SU-DHL-6 (cell line): ENCODE measurements at regions not wholly inside any gene's neighbourhood (a gene's known extent, or its start where the extent isn't known, plus 50 kb on each side); places are given as distances from the start of the nearest gene placed in this dataset.

ENCODE experiments used
- H2AFZ ChIP-seq: fragments of 200-600 bp; sonication (generic); 2 replicates; pipeline ENCODE4 v1.6.1; 2014; ENCODE audit warnings: low read depth, mild to moderate bottlenecking, moderate library complexity, mixed read lengths, antibody characterized with exemption, low read length; ENCODE audit not compliant: severe bottlenecking
- H3F3A ChIP-seq: fragments of 200-600 bp; shearing (Covaris generic); 2 replicates; pipeline ENCODE4 v1.6.0; 2016; ENCODE audit warnings: antibody characterized with exemption, mild to moderate bottlenecking; ENCODE audit not compliant: insufficient read depth
- H3K27ac ChIP-seq: fragments of 200-600 bp; sonication (generic); 2 replicates; pipeline ENCODE4 v1.5.1; 2016; ENCODE audit warnings: low read depth, mild to moderate bottlenecking, low read length, moderate library complexity, mixed read lengths
- H3K27me3 ChIP-seq: fragments of 200-600 bp; sonication (generic), shearing (Covaris generic); 2 replicates; pipeline ENCODE4 v1.6.0; 2014; ENCODE audit warnings: mild to moderate bottlenecking, low read length
- H3K36me3 ChIP-seq: fragments of 200-600 bp; sonication (generic); 2 replicates; pipeline ENCODE4 v1.6.1; 2014; ENCODE audit warnings: mild to moderate bottlenecking, low read length, mixed read lengths
- H3K4me2 ChIP-seq: fragments of 300-600, 200-600 bp; shearing (Covaris generic), sonication (generic); 2 replicates; pipeline ENCODE4 v1.6.0; 2014; ENCODE audit warnings: low read length, low read depth, mild to moderate bottlenecking; ENCODE audit not compliant: poor library complexity, severe bottlenecking
- H3K4me3 ChIP-seq: fragments of 200-600 bp; sonication (generic); 2 replicates; pipeline ENCODE4 v1.5.1; 2014; ENCODE audit warnings: antibody characterized with exemption, low read length, mild to moderate bottlenecking, mixed read lengths; ENCODE audit not compliant: insufficient read depth, poor library complexity, severe bottlenecking
- H3K79me2 ChIP-seq: fragments of 200-600 bp; sonication (generic); 2 replicates; pipeline ENCODE4 v1.6.1; 2014; ENCODE audit warnings: mild to moderate bottlenecking, low read length, moderate library complexity; ENCODE audit not compliant: insufficient read depth
- H3K9ac ChIP-seq: fragments of 200-600 bp; sonication (generic); 2 replicates; pipeline ENCODE4 v1.7.0; 2014; ENCODE audit warnings: mild to moderate bottlenecking, low read length
- H3K9me2 ChIP-seq: fragments of 200-600 bp; sonication (generic); replicated peaks from 2 replicates; pipeline ENCODE4 v1.6.1; 2014; ENCODE audit warnings: low read length; ENCODE audit not compliant: insufficient read depth
- H3K9me3 ChIP-seq: fragments of 200-600 bp; sonication (generic); 2 replicates; pipeline ENCODE4 v1.6.1; 2014; ENCODE audit warnings: low read length, mixed read lengths; ENCODE audit not compliant: insufficient read depth
- H4K20me1 ChIP-seq: fragments of 200-600 bp; sonication (generic); 2 replicates; pipeline ENCODE4 v1.6.1; 2014; ENCODE audit warnings: low read depth, mild to moderate bottlenecking, antibody characterized with exemption, low read length, moderate library complexity, mixed read lengths
- CTCF ChIP-seq: fragments of 200-600 bp; sonication (generic); IDR thresholded peaks from one replicate; pipeline ENCODE4 v1.5.1; 2017; ENCODE audit warnings: antibody characterized with exemption, mild to moderate bottlenecking, low read length, moderate library complexity; ENCODE audit not compliant: insufficient read depth, poor library complexity, severe bottlenecking
- EZH2phosphoT487 ChIP-seq: fragments of 200-600 bp; sonication (generic), shearing (Covaris generic); conservative IDR thresholded peaks from 2 replicates; pipeline ENCODE4 v1.6.1; 2018; ENCODE audit warnings: mild to moderate bottlenecking, antibody characterized with exemption, low read length, moderate library complexity, mixed read lengths

GRCh38 chr3:143209715-143210059 lies 90.1 kb downstream of the CHST2 start:
- H2AFZ ChIP-seq = no peak overlapping the region

DNA sequence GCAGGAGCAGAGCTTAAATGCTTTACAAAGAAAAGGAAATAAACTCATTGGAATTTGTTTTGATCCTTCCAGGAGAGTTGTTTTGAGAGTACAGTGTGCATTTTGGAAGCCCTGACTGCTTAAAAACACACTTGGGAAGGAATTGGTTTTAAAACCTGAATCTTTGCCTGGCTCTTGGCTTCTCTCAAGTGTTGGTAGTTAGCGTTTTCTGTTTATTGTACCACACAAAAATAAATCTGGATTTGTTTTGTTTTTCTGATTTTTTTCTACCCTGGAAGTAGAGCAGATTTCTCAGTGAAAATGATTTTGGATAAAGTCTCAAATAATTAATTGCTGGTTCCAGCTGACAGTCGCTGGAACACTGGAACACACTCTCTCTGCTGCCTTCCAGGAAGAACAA lies 90.6 kb downstream of the CHST2 start:
- no peaks in the 10 kb centered on the region for H3F3A ChIP-seq
- H3K27me3 ChIP-seq = no peaks in the 10 kb centered on the region
- no peak overlapping the region for H3K4me2 ChIP-seq
- no peaks in the 10 kb centered on the region for H3K79me2 ChIP-seq
- H2AFZ ChIP-seq = no peak overlapping the region
- no peaks in the 10 kb centered on the region for H3K9me3 ChIP-seq
- no peaks in the 10 kb centered on the region for H3K36me3 ChIP-seq
- no peaks in the 10 kb centered on the region for H3K9me2 ChIP-seq
- no peak overlapping the region for H3K27ac ChIP-seq
- H3K9ac ChIP-seq = no peak overlapping the region
- TF ChIP-seq EZH2phosphoT487 (no peak), CTCF (no peak)
- H4K20me1 ChIP-seq = no peaks in the 10 kb centered on the region
- H3K4me3 ChIP-seq = no peak overlapping the region

More at GRCh38 chr3:143209715-143210059, 90.1 kb downstream of the CHST2 start:
- no peaks in the 10 kb centered on the region for H3K9me3 ChIP-seq
- no peaks in the 10 kb centered on the region for H3K79me2 ChIP-seq
- H3K36me3 ChIP-seq = no peaks in the 10 kb centered on the region
- no peaks in the 10 kb centered on the region for H3K9me2 ChIP-seq
- TF ChIP-seq CTCF (no peak), EZH2phosphoT487 (no peak)
- H3K27ac ChIP-seq = no peak overlapping the region
- no peak overlapping the region for H3K4me2 ChIP-seq
- H3F3A ChIP-seq = no peaks in the 10 kb centered on the region
- H4K20me1 ChIP-seq = no peaks in the 10 kb centered on the region
- no peak overlapping the region for H3K4me3 ChIP-seq
- H3K9ac ChIP-seq = no peak overlapping the region
- no peaks in the 10 kb centered on the region for H3K27me3 ChIP-seq

DNA sequence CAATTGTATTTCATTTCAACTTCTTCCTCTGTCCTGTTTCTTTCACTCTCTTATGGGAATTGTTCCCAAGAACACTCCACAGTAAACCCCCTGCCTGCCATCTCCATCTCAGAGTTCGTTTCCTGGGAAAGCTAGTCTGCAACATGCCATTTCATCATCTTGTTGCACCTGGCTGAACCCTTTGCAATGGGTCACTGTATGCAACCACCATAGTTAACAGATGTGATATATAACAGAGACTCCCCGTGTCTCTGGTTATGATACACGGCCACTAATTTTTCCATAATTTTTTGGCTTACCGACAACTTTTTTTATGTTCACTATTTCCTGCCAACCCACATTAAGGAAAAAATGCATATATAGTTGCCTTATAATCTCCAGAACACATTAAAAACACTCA lies 95.5 kb downstream of the CHST2 start:
- H3K9me2 ChIP-seq = no peaks in the 10 kb centered on the region
- no peaks in the 10 kb centered on the region for H3K79me2 ChIP-seq
- no peak overlapping the region for H3K27ac ChIP-seq
- no peak overlapping the region for H3K4me2 ChIP-seq
- no peaks in the 10 kb centered on the region for H3K27me3 ChIP-seq
- no peaks in the 10 kb centered on the region for H3K9me3 ChIP-seq
- H3K36me3 ChIP-seq = no peaks in the 10 kb centered on the region
- H2AFZ ChIP-seq = no peak overlapping the region
- no peak overlapping the region for H3K4me3 ChIP-seq
- H4K20me1 ChIP-seq = no peaks in the 10 kb centered on the region
- TF ChIP-seq EZH2phosphoT487 = no peak
- no peak for TF ChIP-seq CTCF
- H3K9ac ChIP-seq = no peak overlapping the region
- no peaks in the 10 kb centered on the region for H3F3A ChIP-seq
